ENCODE measurements at regions not wholly inside any gene's neighbourhood (a gene's known extent, or its start where the extent isn't known, plus 50 kb on each side); places are given as distances from the start of the nearest gene placed in this dataset.
A peak's percentile ranks its signal among the peaks of the same experiment; 100 is the strongest.

- no peaks in the 10 kb centered on the region for H3K9me3 Mint-ChIP-seq
- H3K4me1 ChIP-seq (ENCODE audit: insufficient read depth, low read length), result no peaks in the 10 kb centered on the region
- H3K56ac ChIP-seq (ENCODE audit: insufficient read length, low read depth, low read length), result no peak overlapping the region
- no peak overlapping the region for H2AFZ ChIP-seq (ENCODE audit: low read length)
- no peaks in the 10 kb centered on the region for H3K36me3 Mint-ChIP-seq (ENCODE audit: insufficient read depth in 1 of 3, low read depth in 3 of 3)
- H3K23me2 ChIP-seq (ENCODE audit: insufficient read length, low read depth, low read length, poor library complexity, severe bottlenecking), result no peaks in the 10 kb centered on the region
- H2BK120ac ChIP-seq (ENCODE audit: low read depth, low read length, poor library complexity, severe bottlenecking), result no peak overlapping the region
- H4K20me1 ChIP-seq (ENCODE audit: control insufficient read depth, insufficient read depth, insufficient read length), result no peaks in the 10 kb centered on the region
- no peak overlapping the region for H3T11ph ChIP-seq (ENCODE audit: low read length)
- H3K79me2 ChIP-seq (ENCODE audit: insufficient read depth, low read length), result no peaks in the 10 kb centered on the region
- no peak overlapping the region for H2BK12ac ChIP-seq (ENCODE audit: insufficient read length, low read depth, low read length)
- no peak overlapping the region for H3K23ac ChIP-seq (ENCODE audit: insufficient read length, low read depth, low read length)
- no peak overlapping the region for H2BK20ac ChIP-seq (ENCODE audit: low read depth, low read length, poor library complexity, severe bottlenecking)
- peaks cover 0 to 3% of the 10 kb centered on the region in 2 experiments; a peak in 1 of 4 replicates for H3K4me1 Mint-ChIP-seq
- H3K14ac ChIP-seq (ENCODE audit: insufficient read depth, low read length), result no peak overlapping the region
- no peak overlapping the region for H2AK5ac ChIP-seq (ENCODE audit: insufficient read length, low read length)
- H3K9ac ChIP-seq (ENCODE audit: extremely low read depth, insufficient read length, low read length), result no peak overlapping the region
- H3K9me3 ChIP-seq (ENCODE audit: control insufficient read depth, low read depth, low read length), result no peaks in the 10 kb centered on the region
- no peaks in the 10 kb centered on the region for H3K27me3 ChIP-seq (ENCODE audit: insufficient read depth, low read length)
- WGBS (ENCODE audit: extremely low coverage, insufficient read length, low lambda C conversion rate), result no CpG with 5 or more reads among the region's 4 CpGs
- no peak overlapping the region for H3K27ac Mint-ChIP-seq
- TF ChIP-seq CTCF (conservative IDR thresholded peaks at IDR 0.05), result peak; percentile 48
- H3K18ac ChIP-seq (ENCODE audit: insufficient read length, low read depth, low read length), result no peak overlapping the region
- H4K8ac ChIP-seq (replicated peaks; ENCODE audit: insufficient read length, low read depth, low read length), result no peak overlapping the region
- H2BK15ac ChIP-seq (ENCODE audit: low read depth, low read length), result no peak overlapping the region
- no peak overlapping the region for H3K4me2 ChIP-seq (ENCODE audit: insufficient read depth, insufficient read length, low read length)
- no peak overlapping the region for H4K91ac ChIP-seq (ENCODE audit: insufficient read length, low read depth, low read length)
- H3K79me1 ChIP-seq (ENCODE audit: insufficient read depth, low read depth, low read length, poor library complexity, severe bottlenecking), result no peaks in the 10 kb centered on the region
- H3K27me3 Mint-ChIP-seq (ENCODE audit: low read depth), result no peaks in the 10 kb centered on the region
- no peak overlapping the region for H3K27ac ChIP-seq (ENCODE audit: insufficient read length, low read depth, low read length)
- H4K5ac ChIP-seq (ENCODE audit: insufficient read length, low read depth, low read length), result no peak overlapping the region
- no peak for DNase-seq
- no peak overlapping the region for H3K4ac ChIP-seq (ENCODE audit: low read depth, low read length)
- no peak overlapping the region for H3K4me3 Mint-ChIP-seq
- no peak overlapping the region for H2BK5ac ChIP-seq (ENCODE audit: insufficient read length, low read length)
Measured at GRCh38 chr13:87280139-87280538, 391.0 kb upstream of the SLITRK5 start.

Data from H9 (cell line).